ENCODE measurements at regions not wholly inside any gene's neighbourhood (a gene's known extent, or its start where the extent isn't known, plus 50 kb on each side); places are given as distances from the start of the nearest gene placed in this dataset.
"Not testable (repeated sequence)": the region's sequence is repeated elsewhere in the genome, so short reads cannot be mapped to it uniquely, and the experiment has no call there.

DNA sequence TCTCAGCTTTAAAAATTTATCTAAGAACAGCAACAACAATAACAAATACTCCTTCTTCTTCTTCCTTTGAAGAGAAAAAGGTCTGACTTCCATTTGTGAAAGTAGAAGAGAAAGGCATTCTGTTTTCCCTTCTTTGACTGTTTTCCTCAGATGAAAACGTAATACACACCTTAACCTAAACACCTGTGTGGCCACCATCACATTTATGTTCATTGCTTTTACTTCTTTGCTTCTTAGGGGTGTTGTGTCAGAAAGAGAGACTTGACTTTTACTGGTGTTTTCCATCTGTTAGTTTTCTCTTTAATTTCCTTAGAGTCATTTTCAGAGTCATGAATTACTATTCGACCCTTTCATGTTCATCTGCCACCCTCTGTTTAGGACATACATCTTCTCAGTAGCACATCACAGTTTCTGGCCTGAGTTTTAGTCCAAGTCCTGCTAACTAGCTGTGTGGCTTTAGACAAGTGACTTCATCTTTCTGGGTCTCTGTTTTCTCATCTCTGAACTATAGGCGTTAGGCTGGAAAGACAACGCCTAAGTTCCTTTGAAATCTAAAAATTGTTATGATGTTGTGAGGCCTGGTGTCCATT is 283.8 kb downstream of the GATA3 start:
- ATAC-seq (peak; percentile 81), DNase-seq (no peak)

DNA sequence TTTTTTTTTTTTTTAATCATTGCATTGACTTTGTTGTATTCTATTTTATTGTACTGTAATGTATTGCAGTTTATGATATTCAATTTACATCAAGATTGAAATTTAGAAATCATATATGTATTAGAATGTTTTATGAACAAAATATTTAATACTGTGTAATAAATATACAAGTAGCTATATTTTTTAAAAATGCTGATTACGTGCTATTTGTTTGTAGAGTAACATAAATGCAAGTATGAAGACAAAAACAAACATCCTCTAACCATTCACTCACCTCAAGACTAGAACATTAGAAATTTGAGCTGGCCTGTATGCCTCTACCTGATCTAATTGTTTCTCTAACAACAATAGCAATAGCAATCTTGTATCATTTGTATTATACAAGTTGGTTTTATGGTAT is 290.3 kb downstream of the GATA3 start:
- ATAC-seq = no peak

DNA sequence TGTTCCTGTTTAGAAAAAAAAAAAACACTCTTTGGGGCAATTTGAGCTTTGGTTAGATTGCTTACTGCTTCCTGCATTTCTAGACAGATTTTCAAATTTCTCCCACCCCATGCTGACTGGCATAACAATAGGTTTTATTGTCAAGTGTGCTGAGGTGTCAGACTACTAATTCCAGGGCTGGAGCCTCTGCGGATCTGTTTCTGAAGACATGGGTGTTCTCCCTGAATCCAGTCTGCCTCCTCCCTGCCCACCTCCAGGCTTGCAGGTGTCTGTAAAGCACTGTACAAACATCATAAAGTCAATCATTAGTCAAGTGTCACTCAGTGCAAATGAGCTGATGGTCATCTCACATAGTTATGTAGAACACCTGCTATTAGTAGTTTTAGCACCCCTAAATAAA is 292.4 kb downstream of the GATA3 start:
- no peak for ATAC-seq

More for the DNA sequence above, 290.3 kb downstream of the GATA3 start:
- DNase-seq = no peak

DNA sequence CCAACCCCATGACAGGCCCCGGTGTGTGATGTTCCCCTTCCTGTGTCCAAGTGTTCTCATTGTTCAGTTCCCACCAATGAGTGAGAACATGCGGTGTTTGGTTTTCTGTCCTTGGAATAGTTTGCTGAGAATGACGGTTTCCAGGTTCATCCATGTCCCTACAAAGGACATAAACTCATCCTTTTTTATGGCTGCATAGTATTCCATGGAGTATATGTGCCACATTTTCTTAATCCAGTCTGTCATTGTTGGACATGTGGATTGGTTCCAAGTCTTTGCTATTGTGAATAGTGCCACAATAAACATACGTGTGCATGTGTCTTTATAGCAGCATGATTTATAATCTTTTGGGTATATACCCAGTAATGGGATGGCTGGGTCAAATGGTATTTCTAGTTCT is 293.1 kb downstream of the GATA3 start:
- DNase-seq, ATAC-seq: not testable (repeated sequence)

More for the DNA sequence above, 292.4 kb downstream of the GATA3 start:
- no peak for DNase-seq

DNA sequence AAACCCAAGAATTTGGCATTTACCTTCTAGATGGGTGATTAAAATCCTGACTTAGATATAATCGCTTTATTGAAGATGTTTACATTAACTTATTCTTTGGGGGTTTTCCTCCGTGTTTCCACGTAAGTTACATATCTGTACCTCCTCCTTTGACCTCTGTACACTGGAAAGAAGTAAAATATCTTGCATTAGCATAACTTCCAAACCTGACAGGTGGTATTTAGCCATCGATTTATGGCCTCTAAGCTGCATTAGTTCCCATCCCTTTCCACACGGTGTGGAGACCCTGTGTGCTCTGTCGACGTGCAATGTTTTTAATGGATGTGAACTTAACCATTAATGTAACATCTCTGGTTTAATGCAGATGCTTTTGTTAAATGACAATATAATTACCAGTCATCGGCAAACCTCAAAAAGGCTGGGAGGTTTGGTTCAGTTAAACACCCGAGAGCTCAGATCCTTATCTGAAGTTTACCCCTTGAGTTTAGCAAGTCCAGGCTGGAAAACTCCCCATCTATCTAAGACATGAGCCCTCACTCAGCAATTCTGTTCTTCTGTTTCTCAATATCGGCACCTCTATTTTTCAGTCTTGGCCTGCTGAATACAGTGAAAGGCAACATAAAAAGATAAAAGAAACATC is 295.2 kb downstream of the GATA3 start:
- ATAC-seq (no peak), DNase-seq (no peak)

DNA sequence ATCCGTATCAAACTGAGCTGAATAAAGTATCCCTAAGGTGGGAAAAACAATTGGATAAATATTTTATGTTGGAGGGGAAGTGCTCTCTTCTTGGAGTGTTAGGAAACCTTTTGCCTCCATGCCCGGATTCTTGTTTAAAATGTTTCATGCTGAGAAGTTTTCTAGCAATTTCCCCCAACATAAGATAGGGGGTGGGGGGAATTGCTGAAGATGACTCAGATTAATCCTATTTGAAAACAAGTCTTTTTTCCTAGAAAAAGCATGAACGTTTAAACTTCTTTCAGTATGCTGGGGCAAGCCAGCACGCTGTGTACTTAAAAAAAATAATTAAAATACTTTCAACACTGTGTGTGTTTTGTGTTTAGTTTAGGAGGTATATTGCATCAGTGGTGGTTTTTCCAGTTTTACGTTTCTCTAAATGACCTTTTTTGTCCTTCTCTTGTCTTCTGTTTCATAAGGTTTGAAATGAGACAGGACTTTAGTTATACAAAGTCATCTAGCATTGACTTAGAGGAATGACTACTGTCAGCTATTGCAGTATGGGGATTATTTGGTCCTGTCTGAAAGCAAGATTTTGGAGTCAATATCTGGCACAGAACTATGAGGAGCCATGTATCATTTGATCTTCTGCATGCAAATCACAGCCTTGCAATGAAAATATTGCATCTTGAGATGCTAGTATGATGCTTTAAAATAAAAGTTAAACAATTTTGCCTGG is 295.9 kb downstream of the GATA3 start:
- ATAC-seq (no peak), DNase-seq (no peak)

DNA sequence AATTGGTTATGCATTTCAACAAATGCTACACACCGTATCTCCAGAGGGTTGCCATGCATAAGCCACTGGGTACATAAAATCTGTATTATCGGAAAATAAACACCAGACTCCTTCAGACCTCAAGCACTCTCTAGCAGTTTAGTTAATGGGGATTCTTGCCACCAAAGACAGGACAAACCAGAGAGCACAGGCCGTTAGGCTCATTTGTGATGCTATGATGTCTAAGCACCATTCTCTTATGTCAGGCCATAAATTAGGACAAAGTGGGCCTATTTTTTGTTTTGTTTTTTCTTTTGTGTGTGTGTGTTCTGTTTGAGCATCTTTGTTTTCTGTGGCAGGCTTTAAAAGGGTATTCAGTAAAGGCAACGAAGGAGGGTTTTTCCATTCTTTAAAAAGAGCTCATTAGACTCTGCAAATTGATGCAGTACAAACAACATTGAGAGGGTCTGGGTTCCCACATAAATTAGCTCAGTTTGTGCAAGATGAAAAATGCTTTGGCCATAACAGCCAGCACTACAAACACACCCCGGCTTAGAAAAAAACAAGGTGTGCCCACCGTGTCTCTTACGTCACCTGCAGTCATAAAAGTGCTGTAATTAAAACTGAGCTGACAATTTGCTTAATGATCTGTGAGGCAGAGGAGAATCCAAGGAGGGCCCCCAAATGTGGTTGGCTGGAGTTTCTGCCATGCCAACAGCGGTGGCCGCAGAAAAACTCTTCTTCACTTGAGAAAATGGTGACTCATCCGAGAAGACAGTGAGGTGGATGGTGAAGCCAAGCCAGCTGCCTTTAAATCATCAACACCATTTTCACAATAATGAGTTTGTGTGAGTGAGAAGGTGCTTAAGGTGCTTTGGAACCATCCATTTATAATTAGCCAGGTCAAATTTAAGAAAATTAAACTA is 297.9 kb downstream of the GATA3 start:
- ATAC-seq (no peak), DNase-seq (no peak)

DNA sequence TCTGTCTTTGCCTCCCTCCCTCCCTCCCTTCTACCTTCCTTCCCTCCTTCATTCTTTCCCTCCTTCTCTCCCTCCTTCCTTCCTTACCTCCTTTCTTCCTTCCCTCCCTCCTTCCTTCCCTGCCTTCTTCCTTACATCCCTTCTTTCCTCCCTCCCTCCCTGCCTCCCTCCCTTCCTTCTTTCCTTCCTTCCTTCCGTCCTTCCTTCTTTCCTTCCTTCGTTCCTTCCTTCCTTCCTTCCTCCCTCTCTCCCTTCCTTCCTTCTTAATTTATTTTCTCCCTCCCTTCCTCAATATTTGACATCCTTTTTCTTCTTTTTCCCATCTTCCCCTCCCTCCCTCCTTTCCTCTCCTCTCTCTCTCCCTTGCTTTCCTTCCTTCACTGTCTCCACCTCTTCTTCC is 301.8 kb downstream of the GATA3 start:
- ATAC-seq (no peak), DNase-seq (no peak)

DNA sequence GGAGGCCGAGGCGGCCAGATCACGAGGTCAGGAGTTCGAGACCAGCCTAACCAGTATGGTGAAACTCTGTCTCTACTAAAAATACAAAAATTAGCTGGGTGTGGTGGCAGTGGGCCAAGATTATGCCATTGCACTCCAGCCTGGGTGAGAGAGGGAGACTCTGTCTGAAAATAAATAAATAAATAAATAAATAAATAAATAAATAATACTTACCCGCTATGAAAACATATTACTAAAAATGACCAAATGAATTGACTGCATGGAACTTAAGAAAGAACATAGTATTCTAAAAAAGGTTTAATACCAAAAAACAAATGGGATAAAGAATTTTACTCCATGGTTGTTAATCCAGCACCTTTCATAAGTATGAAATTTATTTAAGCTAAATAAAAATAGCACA is 305.0 kb downstream of the GATA3 start:
- DNase-seq (no peak), ATAC-seq (no peak)

DNA sequence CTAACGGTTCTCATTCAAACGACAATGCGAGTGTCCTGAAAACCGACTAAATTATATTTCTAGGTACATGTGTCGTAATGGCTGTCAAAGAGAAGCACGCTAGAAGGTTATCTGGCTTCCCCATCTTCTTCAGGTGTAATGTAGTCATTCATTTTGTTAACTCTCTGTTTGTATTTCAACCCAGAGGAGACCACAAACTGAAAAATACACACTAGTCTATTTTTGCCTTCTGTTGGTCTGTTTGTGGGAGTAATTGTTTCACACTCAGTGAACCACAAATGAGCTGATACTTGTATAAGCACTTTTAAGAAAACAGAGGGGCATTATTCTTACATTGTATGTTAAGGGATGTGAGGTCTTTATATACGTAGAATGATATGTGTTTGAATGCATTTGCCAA is 305.9 kb downstream of the GATA3 start:
- ATAC-seq (peak; percentile 66), DNase-seq (no peak)

DNA sequence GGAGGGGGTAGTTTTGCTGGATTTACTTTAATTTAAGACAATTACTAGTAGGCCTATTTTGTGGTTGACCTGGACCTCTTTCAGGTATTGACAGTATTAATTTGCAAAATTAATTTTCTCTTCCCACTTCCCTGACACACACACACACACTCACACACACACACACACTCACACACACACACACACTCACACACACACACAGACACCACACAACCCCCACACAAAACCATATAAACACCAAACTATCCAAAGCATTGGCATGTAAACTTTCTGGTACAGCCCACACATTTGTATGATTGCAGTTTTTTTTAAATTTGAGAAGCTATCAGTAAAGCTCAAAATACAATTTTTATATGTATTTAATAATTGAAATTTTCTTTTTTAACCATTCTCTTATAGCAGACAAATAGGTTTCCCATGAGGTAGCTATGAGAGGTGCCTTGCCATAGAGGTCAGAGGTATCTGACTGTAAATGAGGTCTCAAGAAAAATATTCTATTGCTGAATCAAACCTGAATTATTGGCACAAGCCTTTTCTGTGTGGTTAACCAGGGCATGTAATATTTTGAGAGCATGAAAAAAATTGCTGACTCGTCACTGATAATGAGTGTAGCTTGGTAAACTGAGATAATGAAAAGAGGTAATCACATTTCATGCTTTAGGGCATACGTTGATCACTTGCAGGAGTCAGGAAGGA is 306.5 kb downstream of the GATA3 start:
- ATAC-seq (no peak), DNase-seq (no peak)

DNA sequence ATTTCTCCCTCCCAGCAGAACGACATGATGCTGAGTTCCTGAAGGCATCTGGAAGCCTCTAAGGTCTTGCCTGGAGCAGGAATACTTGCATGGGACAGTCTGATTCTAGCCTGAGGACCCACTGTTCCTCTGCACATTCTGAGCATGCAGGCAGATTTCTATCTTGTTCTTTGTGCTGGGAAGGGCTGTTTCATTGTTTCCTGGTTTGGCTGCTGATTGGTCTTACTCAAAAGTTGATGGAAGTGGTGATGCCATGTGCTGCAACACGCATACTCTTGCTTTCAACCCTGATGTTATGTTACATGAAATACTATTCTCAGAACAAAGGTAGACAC is 307.0 kb downstream of the GATA3 start:
- DNase-seq = no peak
- no peak for ATAC-seq

DNA sequence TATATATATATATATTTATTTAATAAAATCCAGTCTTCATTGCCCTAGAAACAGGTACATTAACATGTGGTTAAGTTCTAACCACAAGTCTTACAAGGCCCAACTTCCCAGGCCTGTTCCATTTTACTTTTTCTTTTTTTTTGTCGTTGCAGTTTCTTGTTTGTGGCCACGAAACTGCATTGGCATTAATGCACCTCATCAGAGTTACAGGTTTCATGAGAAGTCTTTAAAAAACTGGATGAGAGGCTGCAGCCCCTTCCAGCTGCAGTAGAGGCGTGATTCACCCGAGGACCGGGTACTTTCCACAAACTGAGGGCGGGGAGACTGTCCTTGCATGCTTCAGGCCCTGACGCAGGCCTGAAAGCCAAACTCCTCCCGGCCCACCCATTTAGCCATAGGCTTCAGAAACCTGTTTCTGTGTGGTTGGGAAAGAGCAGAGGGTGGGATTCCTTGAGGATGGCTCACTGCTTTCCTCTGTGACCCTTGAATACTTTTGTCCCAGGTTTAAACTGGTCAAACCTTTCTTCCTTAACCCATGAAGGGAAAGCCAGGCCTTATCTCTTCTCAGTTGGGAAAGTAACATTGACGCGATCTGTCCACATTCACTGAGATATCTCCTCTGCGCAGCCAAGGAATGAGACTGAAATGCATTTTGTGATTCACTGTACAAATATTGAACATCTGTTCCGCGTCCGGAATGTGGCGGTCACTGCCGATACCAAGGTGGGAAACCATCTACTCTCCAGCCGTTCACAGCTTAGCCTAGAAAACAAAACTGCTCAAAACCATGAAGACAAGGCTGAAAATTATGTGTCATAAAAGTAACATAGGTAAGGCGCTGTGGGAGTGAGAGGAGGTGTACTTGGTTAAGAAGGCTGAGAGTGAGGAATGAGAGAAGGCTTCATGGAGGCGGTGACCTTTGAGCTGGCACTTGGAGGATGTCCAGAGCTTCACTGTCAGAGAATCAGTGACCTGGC is 311.7 kb downstream of the GATA3 start:
- ATAC-seq = peak; percentile 83
- DNase-seq = peak; percentile 53

DNA sequence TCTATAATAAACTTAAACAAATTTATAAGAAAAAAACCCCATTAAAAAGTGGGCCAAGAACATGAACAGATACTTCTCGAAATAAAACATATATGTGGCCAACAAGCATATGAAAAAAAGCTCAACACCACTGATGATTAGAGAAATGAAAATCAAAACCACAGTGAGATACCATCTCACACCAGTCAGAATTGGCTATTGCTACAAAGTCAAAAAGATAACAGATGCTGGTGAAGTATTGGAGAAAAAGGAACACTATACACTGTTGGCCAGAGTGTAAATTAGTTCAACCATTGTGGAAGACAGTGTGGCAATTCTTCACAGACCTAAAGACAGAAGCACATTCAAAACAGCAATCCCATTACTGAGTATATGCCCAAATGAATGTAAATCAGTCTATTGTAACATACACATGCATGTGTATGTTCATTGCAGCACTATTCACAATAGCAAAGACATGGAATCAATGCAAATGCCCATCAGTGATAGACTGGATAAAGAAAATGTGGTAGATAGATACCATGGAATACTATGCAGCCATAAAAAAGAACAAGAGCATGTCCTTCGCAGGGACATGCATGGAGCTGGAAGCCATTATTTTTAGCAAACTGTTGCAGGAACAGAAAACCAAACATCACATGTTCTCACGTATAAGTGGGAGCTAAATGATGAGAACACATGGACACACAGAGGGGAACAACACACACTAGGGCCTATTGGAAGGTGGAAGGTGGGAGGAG is 313.4 kb downstream of the GATA3 start:
- not testable (repeated sequence) for DNase-seq, ATAC-seq

DNA sequence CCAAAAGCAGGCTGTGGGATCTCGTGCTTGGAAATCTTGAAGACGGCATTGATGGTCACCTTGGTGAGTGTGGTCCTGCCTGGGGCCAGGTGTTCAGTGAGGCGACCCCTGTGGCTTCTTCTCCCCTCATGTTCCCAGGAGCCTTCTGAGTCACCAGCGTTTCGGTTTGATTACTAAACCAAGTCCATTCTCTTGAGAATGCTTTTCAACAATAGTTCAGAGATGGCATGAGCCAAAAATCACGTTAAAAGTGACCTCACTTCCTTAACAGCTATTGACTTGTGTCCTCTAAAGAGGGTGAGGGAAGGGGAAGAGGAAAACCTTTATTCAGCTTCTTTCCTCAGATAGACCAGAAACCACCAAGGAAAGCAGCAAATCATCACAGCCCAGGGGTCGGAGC is 315.2 kb downstream of the GATA3 start:
- ATAC-seq = no peak

DNA sequence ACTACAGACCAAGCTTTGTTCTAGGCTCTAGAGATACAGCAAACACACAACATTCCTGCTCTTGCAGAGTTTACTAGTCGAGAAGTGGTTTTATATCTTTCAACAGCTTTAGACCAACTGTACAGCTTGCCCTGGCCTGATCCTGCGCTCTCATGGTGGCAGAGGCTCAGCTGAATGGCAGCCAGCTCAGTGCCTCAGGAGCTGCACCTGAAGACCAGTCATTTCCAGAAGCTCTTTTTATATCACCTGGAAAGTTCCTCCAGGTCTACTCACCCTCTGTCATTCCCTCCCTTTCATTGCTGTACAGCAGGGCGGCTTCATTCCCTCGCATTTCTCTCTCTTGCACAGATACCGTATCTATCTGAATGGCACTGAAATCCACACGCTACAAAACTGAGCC is 319.8 kb downstream of the GATA3 start:
- ATAC-seq (no peak), DNase-seq (no peak)

More for the DNA sequence above, 315.2 kb downstream of the GATA3 start:
- DNase-seq = no peak

DNA sequence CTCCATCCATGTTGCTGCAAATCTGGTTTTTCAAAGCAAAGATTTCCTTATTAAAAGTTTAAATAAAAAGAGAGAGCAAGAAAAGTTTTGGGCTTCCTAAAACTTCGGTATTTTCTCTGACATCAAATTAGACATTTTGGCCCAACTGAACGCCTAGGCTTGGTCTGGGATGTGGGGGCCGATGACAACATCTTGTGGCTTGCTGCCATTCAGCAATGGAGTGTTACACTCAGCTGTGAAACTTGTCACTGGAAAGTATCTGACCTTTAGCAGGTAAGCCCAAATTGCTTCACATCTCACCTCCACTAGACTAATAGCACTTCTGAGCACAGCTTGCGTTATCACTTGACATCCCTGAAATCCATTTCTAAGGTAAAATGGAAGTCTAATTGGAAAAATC is 320.6 kb downstream of the GATA3 start:
- peak; percentile 92 for ATAC-seq
- DNase-seq = peak; percentile 51

DNA sequence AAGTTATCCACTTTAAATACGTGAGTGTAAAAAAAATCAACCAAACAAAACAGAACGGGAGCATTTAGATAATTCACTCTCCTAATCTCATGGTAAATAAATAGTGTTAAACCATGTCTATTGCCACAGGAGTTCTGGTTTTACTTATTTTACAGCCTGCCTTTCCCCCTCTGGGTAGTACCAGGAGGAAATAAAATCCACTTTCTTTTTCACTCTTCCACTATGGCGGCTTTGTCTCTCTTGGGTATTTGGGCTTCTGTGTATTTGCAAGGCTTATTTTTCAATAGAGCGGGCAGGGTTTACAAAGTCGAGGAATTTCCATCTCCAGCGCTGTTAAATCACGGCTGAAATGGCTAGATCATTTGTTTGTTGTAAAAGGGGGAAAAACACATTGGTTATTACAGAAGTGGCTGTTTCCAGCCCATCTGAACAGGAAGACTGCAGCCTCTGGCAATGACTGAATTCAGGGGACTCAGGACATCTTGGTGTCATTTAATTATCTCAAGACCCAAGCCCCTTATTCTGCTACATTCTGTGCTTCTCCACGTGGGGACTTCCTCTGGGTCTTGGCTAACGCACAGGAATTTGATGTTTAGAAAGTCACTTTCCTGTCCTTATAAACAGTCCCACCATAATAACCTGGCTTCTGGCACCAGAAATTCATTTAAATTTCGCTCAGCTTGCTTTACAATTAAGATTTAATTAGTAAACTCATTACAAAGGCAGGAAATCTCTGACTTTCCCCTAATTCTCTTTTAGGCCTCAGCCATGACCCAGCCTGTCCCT is 323.9 kb downstream of the GATA3 start:
- DNase-seq = no peak
- ATAC-seq = no peak

Data from stimulated activated naive CD8-positive, alpha-beta T cell treated with anti-CD3 and anti-CD28 coated beads, Interleukin-15, Interleukin-2, amounts not matched to agents 100 U/mL and 50 U/mL, for 24 hours (primary cell).